Right lung (tissue), 2 donors: ENCODE measurements at regions not wholly inside any gene's neighbourhood (a gene's known extent, or its start where the extent isn't known, plus 50 kb on each side); places are given as distances from the start of the nearest gene placed in this dataset.
A peak's percentile ranks its signal among the peaks of the same experiment; 100 is the strongest.
"Not testable (repeated sequence)": the region's sequence is repeated elsewhere in the genome, so short reads cannot be mapped to it uniquely, and the experiment has no call there.

Experiments used
- DNase-seq, 2 donors: peaks; one replicate each; pipeline ENCODE4 v3.0.0-alpha.2; 2013

GRCh38 chr1:222240536-222241181 is 307.2 kb downstream of the HHIPL2 start:
- DNase-seq, result no peak

- DNase-seq, result no peak
Measured at GRCh38 chr1:222239130-222239529, 308.8 kb downstream of the HHIPL2 start.

- DNase-seq, result no peak
Measured at GRCh38 chr1:222234351-222234750, 313.6 kb downstream of the HHIPL2 start.

GRCh38 chr1:222233444-222234158 is 314.3 kb downstream of the HHIPL2 start:
- no peak for DNase-seq

- DNase-seq, result no peak
Measured at GRCh38 chr1:222232842-222233241, 315.1 kb downstream of the HHIPL2 start.

- no peak for DNase-seq
Measured at GRCh38 chr1:222229672-222230312, 318.1 kb downstream of the HHIPL2 start.

GRCh38 chr1:222225316-222225691 is 322.6 kb downstream of the HHIPL2 start:
- peak; percentile 79 to 81 for DNase-seq

- peak; percentile 80 to 85 for DNase-seq
Measured at GRCh38 chr1:222224636-222225315, 323.1 kb downstream of the HHIPL2 start.

GRCh38 chr1:222224156-222224555 is 323.7 kb downstream of the HHIPL2 start:
- no peak for DNase-seq

GRCh38 chr1:222223010-222223409 is 324.9 kb downstream of the HHIPL2 start:
- DNase-seq, result no peak

GRCh38 chr1:222216255-222216754 is 331.6 kb downstream of the HHIPL2 start:
- DNase-seq, result no peak

- no peak for DNase-seq
Measured at GRCh38 chr1:222210776-222211175, 337.1 kb downstream of the HHIPL2 start.

- no peak for DNase-seq
Measured at GRCh38 chr1:222204475-222204874, 343.4 kb downstream of the HHIPL2 start.

- DNase-seq, result no peak
Measured at GRCh38 chr1:222202831-222203230, 345.1 kb downstream of the HHIPL2 start.

- no peak for DNase-seq
Measured at GRCh38 chr1:222196736-222197135, 351.2 kb downstream of the HHIPL2 start.

GRCh38 chr1:222196288-222196687 is 351.6 kb downstream of the HHIPL2 start:
- no peak for DNase-seq

GRCh38 chr1:222195857-222196256 is 352.0 kb downstream of the HHIPL2 start:
- DNase-seq, result no peak

GRCh38 chr1:222189218-222189617 is 358.7 kb downstream of the HHIPL2 start:
- no peak for DNase-seq

GRCh38 chr1:222187566-222188332 is 360.2 kb downstream of the HHIPL2 start:
- no peak for DNase-seq

GRCh38 chr1:222182641-222183040 is 365.3 kb downstream of the HHIPL2 start:
- no peak for DNase-seq

GRCh38 chr1:222181191-222181590 is 366.7 kb downstream of the HHIPL2 start:
- DNase-seq, result no peak

- not testable (repeated sequence) for DNase-seq
Measured at GRCh38 chr1:222177496-222177895, 370.4 kb downstream of the HHIPL2 start.
